Breast epithelium (tissue), 3 donors: ENCODE measurements at regions not wholly inside any gene's neighbourhood (a gene's known extent, or its start where the extent isn't known, plus 50 kb on each side); places are given as distances from the start of the nearest gene placed in this dataset.

ENCODE experiments used
- POLR2AphosphoS5 ChIP-seq, 3 donors: sonication (generic); formaldehyde crosslinking; IDR thresholded peaks; one replicate each; pipeline ENCODE4 v1.6.1; 2017; ENCODE audit warnings: antibody characterized with exemption in 3 of 3
- TF ChIP-seq, protein P1 (sequence below), 3 donors: fragments of 450-650 bp; IDR thresholded peaks; one replicate each; pipeline ENCODE4 v1.5.1; 2016 to 2017; ENCODE audit warnings: antibody characterized with exemption in 3 of 3, mild to moderate bottlenecking in 3 of 3, moderate library complexity in 3 of 3

DNA sequence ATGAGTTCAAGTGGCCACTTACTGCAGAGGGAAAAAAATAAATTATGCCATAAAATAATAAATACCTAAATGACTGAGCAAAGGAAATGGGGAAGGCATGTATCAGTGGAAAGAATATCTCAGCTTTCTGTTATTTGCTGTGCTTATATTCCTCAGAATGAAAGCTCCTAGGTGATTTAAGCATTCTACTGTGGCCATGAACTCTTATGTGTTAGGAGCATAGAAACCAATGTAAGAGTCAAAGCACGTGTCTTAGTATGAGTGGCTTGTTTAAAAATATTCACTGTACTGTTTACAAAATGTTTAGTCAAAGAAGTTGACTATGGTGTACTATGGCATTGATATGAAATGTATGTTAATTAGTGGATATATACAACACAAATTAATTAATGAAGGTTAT, 59.0 kb upstream of the RTL1 start:
- TF ChIP-seq, protein P1, sequence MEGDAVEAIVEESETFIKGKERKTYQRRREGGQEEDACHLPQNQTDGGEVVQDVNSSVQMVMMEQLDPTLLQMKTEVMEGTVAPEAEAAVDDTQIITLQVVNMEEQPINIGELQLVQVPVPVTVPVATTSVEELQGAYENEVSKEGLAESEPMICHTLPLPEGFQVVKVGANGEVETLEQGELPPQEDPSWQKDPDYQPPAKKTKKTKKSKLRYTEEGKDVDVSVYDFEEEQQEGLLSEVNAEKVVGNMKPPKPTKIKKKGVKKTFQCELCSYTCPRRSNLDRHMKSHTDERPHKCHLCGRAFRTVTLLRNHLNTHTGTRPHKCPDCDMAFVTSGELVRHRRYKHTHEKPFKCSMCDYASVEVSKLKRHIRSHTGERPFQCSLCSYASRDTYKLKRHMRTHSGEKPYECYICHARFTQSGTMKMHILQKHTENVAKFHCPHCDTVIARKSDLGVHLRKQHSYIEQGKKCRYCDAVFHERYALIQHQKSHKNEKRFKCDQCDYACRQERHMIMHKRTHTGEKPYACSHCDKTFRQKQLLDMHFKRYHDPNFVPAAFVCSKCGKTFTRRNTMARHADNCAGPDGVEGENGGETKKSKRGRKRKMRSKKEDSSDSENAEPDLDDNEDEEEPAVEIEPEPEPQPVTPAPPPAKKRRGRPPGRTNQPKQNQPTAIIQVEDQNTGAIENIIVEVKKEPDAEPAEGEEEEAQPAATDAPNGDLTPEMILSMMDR (IDR thresholded peaks at IDR 0.05) = no peak
- no peak for TF ChIP-seq POLR2AphosphoS5 (IDR thresholded peaks at IDR 0.05)
